B cell (primary cell): ENCODE measurements at regions not wholly inside any gene's neighbourhood (a gene's known extent, or its start where the extent isn't known, plus 50 kb on each side); places are given as distances from the start of the nearest gene placed in this dataset.

Experiments used
- ATAC-seq: fragments of 200-7000 bp; cut with Tn5 transposase; one replicate; pipeline ENCODE4 v1.10.0; 2021; ENCODE audit warnings: low read depth, mild to moderate bottlenecking, moderate number of reproducible peaks, moderate library complexity
- CTCF ChIA-PET: fragments of 350-600 bp; sonication (Branson Sonifier 250); formaldehyde crosslinking; loops from one replicate; lab custom pipeline; 2021; ENCODE audit warnings: antibody characterized with exemption, inconsistent platforms; lab: Charles Lee
- POLR2A ChIA-PET: fragments of 350-600 bp; sonication (Branson Sonifier 250); formaldehyde crosslinking; loops from one replicate; lab custom pipeline; 2021; ENCODE audit warnings: antibody characterized with exemption; lab: Charles Lee
- DNase-seq: peaks from one replicate; pipeline ENCODE4 v3.0.0; 2013
- H2AFZ ChIP-seq: 2 replicates; pipeline ENCODE4 v1.6.1; 2012; ENCODE audit warnings: mild to moderate bottlenecking, low read depth, low read length; ENCODE audit not compliant: insufficient read depth, poor library complexity, severe bottlenecking
- H3K27ac ChIP-seq, 2 donors: 1 replicate in 1 of 2; 2 replicates in 1 of 2; pipeline ENCODE4 v1.5.1; 2012 to 2013; ENCODE audit warnings: low read length in 2 of 2, mild to moderate bottlenecking in 2 of 2, moderate library complexity in 1 of 2
- H3K27me3 ChIP-seq, 4 experiments: fragments of 200-600 bp in 1 of 4; sonication (generic) in 1 of 4; replicated peaks in 1 of 4; 1 replicate in 2 of 4; 2 replicates in 2 of 4; pipeline versions ENCODE4 v1.6.1 to v1.7.0; 2013 to 2016; ENCODE audit warnings: low read length in 3 of 4, mild to moderate bottlenecking in 2 of 4, mixed read lengths in 1 of 4, moderate library complexity in 1 of 4; ENCODE audit not compliant: insufficient read depth in 4 of 4, control insufficient read depth in 3 of 4; ENCODE audit errors: control extremely low read depth in 1 of 4
- H3K36me3 ChIP-seq, 2 experiments: replicated peaks in 1 of 2; 1 replicate in 1 of 2; 2 replicates in 1 of 2; pipeline versions ENCODE4 v1.6.1 to v1.7.1; 2013; ENCODE audit warnings: low read length in 1 of 2; ENCODE audit not compliant: insufficient read depth in 2 of 2, control insufficient read depth in 1 of 2; ENCODE audit errors: control extremely low read depth in 1 of 2, extremely low read depth in 1 of 2
- H3K4me1 ChIP-seq, 2 donors: fragments of 200-600 bp in 1 of 2; sonication (generic) in 1 of 2; 1 replicate in 1 of 2; 2 replicates in 1 of 2; pipeline versions ENCODE4 v1.5.1 to v1.6.1; 2013 to 2017; ENCODE audit warnings: low read length in 2 of 2; ENCODE audit not compliant: control insufficient read depth in 2 of 2, insufficient read depth in 2 of 2
- H3K4me2 ChIP-seq: replicated peaks from 2 replicates; pipeline ENCODE3; 2012; ENCODE audit warnings: mild to moderate bottlenecking, low read depth, low read length; ENCODE audit not compliant: poor library complexity, severe bottlenecking
- H3K4me3 ChIP-seq, 5 experiments: fragments of 200-600 bp in 1 of 5; sonication (generic) in 1 of 5; 1 replicate in 3 of 5; 2 replicates in 2 of 5; pipeline versions ENCODE4 v1.5.1 to v1.7.0; 2011 to 2016; ENCODE audit warnings: low read length in 4 of 5, mild to moderate bottlenecking in 4 of 5, low read depth in 2 of 5, control low read depth in 1 of 5, moderate library complexity in 1 of 5; ENCODE audit not compliant: insufficient read depth in 1 of 5; ENCODE audit errors: control extremely low read depth in 1 of 5, extremely low read depth in 1 of 5
- H3K79me2 ChIP-seq: fragments of 200-600 bp; sonication (generic); one replicate; pipeline ENCODE4 v1.6.0; 2016; ENCODE audit warnings: low read length; ENCODE audit not compliant: control insufficient read depth, insufficient read depth
- H3K9ac ChIP-seq: fragments of 200-600 bp; sonication (generic); 2 replicates; pipeline ENCODE4 v1.6.1; 2017; ENCODE audit warnings: mild to moderate bottlenecking, low read length, moderate library complexity
- H3K9me3 ChIP-seq, 3 donors: one replicate each; pipeline versions ENCODE4 v1.6.1 to v1.7.1; 2013; ENCODE audit warnings: low read length in 2 of 3; ENCODE audit not compliant: control insufficient read depth in 2 of 3, insufficient read depth in 1 of 3; ENCODE audit errors: control extremely low read depth in 1 of 3
- H4K20me1 ChIP-seq: 2 replicates; pipeline ENCODE4 v1.6.0; 2012; ENCODE audit warnings: mild to moderate bottlenecking, low read length; ENCODE audit not compliant: insufficient read depth, control insufficient read depth, poor library complexity, severe bottlenecking
- H3K27ac Mint-ChIP-seq: one replicate; pipeline ENCODE4 v1.8.0; 2021; ENCODE audit warnings: mixed read lengths
- H3K27me3 Mint-ChIP-seq: one replicate; pipeline ENCODE4 v1.8.0; 2021; ENCODE audit warnings: mixed read lengths
- H3K4me1 Mint-ChIP-seq: one replicate; pipeline ENCODE4 v1.8.0; 2021; ENCODE audit warnings: mixed read lengths
- H3K4me3 Mint-ChIP-seq: one replicate; pipeline ENCODE4 v1.8.0; 2021; ENCODE audit warnings: mixed read lengths
- H3K9me3 Mint-ChIP-seq: one replicate; pipeline ENCODE4 v1.8.0; 2022; ENCODE audit warnings: mixed read lengths; ENCODE audit not compliant: insufficient read depth
- EZH2 ChIP-seq: IDR thresholded peaks from 2 replicates; pipeline ENCODE4 v1.6.1; 2012; ENCODE audit warnings: borderline replicate concordance, low read depth, mild to moderate bottlenecking, moderate library complexity, low read length; ENCODE audit not compliant: insufficient read depth, poor library complexity, severe bottlenecking
- WGBS: methylation state at CpG from one replicate; pipeline ENCODE4 v1.1.5; 2013; ENCODE audit warnings: missing lambda C conversion rate; ENCODE audit not compliant: insufficient coverage; 5-methylcytosine and 5-hydroxymethylcytosine counted together
- intact Hi-C: fragments of 100-400 bp; cut with micrococcal nuclease; formaldehyde crosslinking; loops from one replicate; pipeline ENCODE4 v1.10.0; 2022
- TF ChIP-seq, protein P1 (sequence below): fragments of 200-600 bp; IDR thresholded peaks from one replicate; pipeline ENCODE4 v1.8.0; 2022; ENCODE audit warnings: antibody characterized with exemption, mild to moderate bottlenecking

DNA sequence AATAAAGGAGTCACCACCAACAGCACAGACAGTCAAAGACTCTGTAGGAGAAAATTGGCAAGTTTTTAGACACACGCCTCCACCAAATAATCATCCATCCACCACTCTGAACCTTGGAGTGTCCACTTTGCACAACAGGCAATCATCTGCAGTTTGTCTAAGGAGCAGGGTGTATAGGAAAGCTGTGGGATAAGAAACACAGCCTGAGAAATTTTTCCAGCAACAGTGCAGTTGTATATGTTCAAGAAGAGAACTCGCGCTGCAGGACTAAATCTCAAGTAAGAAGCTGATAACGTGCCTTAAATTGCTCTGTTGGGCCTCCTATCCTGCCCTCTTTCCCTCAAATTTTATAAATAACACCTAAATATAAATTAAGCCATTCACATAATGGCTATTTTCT, 136.7 kb upstream of the PPARGC1A start:
- Histone ChIP-seq H3K4me1 (no peaks in the 10 kb centered on the region), H3K27ac (no peak overlapping the region), H3K9ac (no peak overlapping the region), H3K9me3 (peaks cover 0 to 3% (median 0%) of the 10 kb centered on the region in 3 donors), H3K36me3 (no peaks in the 10 kb centered on the region), H4K20me1 (no peaks in the 10 kb centered on the region), H3K79me2 (no peaks in the 10 kb centered on the region), H3K27me3 (no peaks in the 10 kb centered on the region), H3K4me3 (no peak overlapping the region), H3K4me2 (no peak overlapping the region), H2AFZ (no peak overlapping the region)
- H3K27ac Mint-ChIP-seq, result no peak overlapping the region
- H3K4me3 Mint-ChIP-seq, result no peak overlapping the region
- POLR2A ChIA-PET, result no interaction called here
- CTCF ChIA-PET, result no interaction called here
- no peaks in the 10 kb centered on the region for H3K27me3 Mint-ChIP-seq
- H3K4me1 Mint-ChIP-seq, result no peaks in the 10 kb centered on the region
- no peaks in the 10 kb centered on the region for H3K9me3 Mint-ChIP-seq
- no peak for DNase-seq
- no peak for TF ChIP-seq EZH2
- TF ChIP-seq, protein P1, sequence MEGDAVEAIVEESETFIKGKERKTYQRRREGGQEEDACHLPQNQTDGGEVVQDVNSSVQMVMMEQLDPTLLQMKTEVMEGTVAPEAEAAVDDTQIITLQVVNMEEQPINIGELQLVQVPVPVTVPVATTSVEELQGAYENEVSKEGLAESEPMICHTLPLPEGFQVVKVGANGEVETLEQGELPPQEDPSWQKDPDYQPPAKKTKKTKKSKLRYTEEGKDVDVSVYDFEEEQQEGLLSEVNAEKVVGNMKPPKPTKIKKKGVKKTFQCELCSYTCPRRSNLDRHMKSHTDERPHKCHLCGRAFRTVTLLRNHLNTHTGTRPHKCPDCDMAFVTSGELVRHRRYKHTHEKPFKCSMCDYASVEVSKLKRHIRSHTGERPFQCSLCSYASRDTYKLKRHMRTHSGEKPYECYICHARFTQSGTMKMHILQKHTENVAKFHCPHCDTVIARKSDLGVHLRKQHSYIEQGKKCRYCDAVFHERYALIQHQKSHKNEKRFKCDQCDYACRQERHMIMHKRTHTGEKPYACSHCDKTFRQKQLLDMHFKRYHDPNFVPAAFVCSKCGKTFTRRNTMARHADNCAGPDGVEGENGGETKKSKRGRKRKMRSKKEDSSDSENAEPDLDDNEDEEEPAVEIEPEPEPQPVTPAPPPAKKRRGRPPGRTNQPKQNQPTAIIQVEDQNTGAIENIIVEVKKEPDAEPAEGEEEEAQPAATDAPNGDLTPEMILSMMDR, result no peak
- ATAC-seq, result no peak
- WGBS, result no CpG with 5 or more reads among the region's 4 CpGs
- intact Hi-C loops, result no loop called here

DNA sequence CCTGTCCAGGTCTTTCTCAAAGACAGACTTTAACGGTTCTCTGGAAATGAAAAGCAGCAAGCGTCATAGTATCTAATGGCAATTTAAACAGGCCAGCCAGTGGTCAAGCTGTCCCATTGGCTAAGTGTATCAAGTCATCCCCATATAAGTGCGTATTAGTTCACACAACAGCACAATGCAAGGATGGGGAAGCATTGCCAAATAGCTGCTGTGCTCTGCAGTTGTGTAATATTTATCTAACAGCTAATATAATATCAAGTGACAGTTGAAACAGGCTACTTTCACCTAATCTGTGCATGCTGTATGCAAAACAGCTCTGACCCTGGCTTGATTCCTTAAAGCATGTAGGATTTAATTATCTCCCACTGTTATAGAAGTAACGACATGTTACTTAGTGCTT, 134.8 kb upstream of the PPARGC1A start:
- CTCF ChIA-PET, result no interaction called here
- H3K4me3 Mint-ChIP-seq, result no peak overlapping the region

More for the DNA sequence above, 134.8 kb upstream of the PPARGC1A start:
- no peak overlapping the region for H2AFZ ChIP-seq
- H3K9me3 ChIP-seq, result peaks cover 0 to 8% (median 0%) of the 10 kb centered on the region in 3 donors
- Mint-ChIP-seq H3K4me1 (no peaks in the 10 kb centered on the region), H3K27ac (no peak overlapping the region), H3K9me3 (no peaks in the 10 kb centered on the region), H3K27me3 (no peaks in the 10 kb centered on the region)
- TF ChIP-seq EZH2, result no peak
- TF ChIP-seq, protein P1, result no peak
- H3K9ac ChIP-seq, result no peak overlapping the region
- no peaks in the 10 kb centered on the region for H3K4me1 ChIP-seq
- no peaks in the 10 kb centered on the region for H3K36me3 ChIP-seq
- H4K20me1 ChIP-seq, result no peaks in the 10 kb centered on the region
- H3K4me2 ChIP-seq, result no peak overlapping the region
- no peak overlapping the region for H3K27ac ChIP-seq
- H3K27me3 ChIP-seq, result no peaks in the 10 kb centered on the region
- intact Hi-C loops, result no loop called here
- H3K4me3 ChIP-seq, result no peak overlapping the region
- DNase-seq, result no peak
- POLR2A ChIA-PET, result no interaction called here
- H3K79me2 ChIP-seq, result no peaks in the 10 kb centered on the region
- 94% methylated on average over 3 of the region's 4 CpGs for WGBS
- ATAC-seq, result no peak
